ENCODE measurements at regions not wholly inside any gene's neighbourhood (a gene's known extent, or its start where the extent isn't known, plus 50 kb on each side); places are given as distances from the start of the nearest gene placed in this dataset.

- no peak for DNase-seq (ENCODE audit: low read depth)
These were observed 151.4 kb upstream of the TSHZ2 start for GRCh38 chr20:52820641-52821292.

DNA sequence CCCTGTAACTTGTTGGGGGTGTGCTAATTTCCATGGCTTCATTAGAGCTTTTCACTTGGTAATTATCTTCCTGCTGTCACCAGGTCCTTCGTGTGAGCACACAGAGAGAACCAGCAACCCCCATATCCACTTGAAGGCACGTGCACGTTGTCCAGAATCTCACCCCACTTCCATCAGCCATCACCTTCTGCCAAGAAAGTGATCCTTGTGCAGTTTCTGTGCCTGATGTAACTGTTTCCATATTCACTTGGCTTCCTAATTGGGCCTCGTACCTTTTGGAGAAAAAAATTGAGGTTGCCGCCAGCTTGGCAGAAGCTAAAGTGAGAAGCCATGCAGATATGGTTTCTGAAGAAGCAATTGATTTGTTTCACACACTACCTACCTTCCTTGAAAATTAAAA is 153.7 kb upstream of the TSHZ2 start:
- no peak for DNase-seq (ENCODE audit: low read depth)

DNA sequence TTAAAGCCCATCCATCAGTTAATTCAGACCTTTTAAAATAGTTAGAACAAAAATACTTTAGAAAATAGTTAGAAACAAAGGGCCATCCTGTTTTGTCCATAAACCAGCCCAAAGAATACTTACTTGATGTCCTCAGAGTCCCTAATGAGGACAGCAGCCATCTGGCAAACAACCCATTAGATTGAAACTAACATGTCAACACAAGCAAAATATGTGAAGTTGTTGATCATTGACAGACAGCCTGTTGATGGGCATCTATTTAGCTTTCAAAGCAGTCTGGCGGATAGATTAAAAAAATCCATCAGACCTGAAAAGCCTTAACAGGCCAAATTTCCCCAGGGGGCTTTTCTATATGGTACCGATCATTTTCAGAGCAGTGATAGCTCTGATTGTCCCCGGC is 154.2 kb upstream of the TSHZ2 start:
- DNase-seq (ENCODE audit: low read depth), result no peak

- no peak for DNase-seq (ENCODE audit: low read depth)
These were observed 154.6 kb upstream of the TSHZ2 start for GRCh38 chr20:52817511-52817910.

DNA sequence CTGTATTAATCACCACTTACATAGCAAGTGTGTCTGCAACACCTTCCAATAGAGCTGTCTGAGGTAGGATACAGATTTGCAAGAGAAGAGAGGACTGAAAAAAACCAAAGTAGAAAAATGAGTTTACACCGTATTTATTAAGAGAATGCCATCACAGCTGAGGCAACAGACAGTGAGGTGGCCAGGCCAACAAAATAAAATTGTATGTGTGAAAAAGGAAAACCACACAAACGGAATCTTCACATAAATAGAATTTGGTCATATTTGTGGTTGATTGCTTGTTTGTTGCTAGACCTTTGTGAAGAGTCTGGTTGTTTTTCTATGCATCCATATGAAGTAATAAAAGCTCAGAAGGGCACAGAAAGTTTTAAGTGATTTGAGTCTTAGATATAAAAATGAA is 157.8 kb upstream of the TSHZ2 start:
- no peak for DNase-seq (ENCODE audit: low read depth)

DNA sequence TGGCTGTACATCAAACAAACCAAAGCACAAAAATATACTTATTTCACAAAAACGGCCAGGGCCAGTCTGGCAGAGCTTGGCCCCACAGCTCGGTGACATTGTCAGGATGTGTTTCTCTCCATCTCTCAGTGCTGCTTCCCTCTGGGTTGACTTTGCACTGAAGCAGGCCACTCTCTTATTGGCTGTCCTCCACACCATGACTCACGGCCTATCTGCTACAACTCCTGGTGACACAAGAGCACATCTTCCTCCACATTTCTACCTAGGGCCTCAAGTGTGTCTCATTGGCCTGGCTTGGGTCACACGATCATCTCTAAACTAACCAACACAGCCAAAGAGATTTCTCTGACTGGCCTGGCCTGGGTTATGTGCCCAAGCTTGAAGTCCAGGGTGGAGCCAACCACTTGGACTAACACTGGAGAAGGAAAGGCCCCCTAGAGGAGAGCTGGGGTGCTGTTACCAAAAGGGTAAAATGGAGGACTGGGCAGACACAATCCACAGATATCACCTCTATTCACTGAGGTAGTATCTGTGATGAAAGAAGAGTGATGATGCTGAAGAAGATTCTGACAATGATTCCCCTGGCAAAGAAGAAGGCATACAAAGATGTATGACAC is 159.8 kb upstream of the TSHZ2 start:
- DNase-seq (ENCODE audit: low read depth), result peak; percentile 5

DNA sequence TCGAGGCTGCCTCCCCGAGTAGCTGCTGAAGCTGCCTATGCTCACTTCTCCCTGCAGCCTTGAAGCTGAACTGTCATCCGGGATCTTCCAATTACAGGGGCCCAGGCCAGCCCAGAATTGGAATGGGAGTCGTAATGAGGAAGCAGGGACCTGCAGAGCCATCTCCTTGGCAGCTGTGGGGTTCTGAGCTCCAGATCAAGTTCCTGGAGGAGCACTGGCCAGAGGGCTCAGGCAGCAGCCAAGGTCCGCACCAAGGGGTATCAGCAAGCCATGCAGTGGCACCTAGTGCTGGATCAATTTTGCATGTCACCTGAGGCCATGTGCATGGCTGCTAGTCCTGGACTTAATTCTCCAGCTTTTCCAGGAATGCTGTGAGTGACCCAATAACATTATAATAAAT is 163.2 kb upstream of the TSHZ2 start:
- no peak for DNase-seq (ENCODE audit: low read depth)

DNA sequence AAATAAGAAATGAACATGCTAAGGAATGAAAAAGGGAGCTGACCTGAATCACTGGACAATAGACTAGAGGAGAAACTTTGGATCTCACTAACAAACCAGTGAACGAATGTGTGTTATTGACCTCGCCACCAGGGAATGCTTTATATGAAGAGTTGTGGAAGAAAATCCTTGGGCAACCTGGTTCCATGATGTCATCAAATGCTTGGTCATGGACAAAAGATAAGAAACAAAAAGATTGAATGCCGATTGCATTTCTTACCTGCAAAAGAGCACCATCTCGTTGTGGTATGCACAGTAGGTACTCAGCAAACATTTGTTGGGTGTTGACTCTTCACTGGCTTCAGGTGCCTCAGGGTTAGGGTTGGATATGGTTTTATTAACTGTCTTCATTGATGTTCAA is 165.2 kb upstream of the TSHZ2 start:
- DNase-seq (ENCODE audit: low read depth), result no peak

DNA sequence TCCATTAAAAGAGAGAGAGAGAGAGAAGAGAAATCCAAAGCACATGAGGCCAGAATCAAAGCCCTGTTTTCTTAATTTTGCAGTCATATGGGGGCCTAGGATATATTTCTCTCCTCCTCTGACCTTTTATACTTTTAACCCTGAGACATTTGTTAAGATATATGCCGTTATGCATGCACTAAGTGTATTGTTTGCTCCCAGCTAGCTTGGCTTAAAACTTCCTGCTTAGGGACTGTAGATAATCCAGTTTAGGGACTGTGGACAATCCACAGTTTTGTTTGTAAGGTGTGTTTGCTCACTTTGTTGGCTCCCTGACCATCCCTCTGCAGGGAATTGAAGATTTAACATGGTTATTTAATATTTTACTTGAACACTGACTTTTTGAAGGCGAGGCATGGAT is 166.3 kb upstream of the TSHZ2 start:
- DNase-seq (ENCODE audit: low read depth), result no peak

DNA sequence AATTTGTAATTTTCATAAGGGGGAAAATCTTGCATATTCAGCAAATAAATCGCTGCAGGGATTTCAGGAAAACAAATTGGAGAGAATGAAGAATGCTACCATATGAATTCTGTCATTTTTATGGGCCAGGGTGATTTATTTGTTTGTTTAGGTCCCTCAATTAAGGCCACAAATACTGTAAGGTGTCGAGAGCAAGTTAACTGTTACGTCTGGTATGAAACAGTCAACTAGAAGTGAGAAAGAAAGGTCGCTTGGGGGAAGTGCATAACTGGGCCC is 166.9 kb upstream of the TSHZ2 start:
- DNase-seq (ENCODE audit: low read depth), result no peak

DNA sequence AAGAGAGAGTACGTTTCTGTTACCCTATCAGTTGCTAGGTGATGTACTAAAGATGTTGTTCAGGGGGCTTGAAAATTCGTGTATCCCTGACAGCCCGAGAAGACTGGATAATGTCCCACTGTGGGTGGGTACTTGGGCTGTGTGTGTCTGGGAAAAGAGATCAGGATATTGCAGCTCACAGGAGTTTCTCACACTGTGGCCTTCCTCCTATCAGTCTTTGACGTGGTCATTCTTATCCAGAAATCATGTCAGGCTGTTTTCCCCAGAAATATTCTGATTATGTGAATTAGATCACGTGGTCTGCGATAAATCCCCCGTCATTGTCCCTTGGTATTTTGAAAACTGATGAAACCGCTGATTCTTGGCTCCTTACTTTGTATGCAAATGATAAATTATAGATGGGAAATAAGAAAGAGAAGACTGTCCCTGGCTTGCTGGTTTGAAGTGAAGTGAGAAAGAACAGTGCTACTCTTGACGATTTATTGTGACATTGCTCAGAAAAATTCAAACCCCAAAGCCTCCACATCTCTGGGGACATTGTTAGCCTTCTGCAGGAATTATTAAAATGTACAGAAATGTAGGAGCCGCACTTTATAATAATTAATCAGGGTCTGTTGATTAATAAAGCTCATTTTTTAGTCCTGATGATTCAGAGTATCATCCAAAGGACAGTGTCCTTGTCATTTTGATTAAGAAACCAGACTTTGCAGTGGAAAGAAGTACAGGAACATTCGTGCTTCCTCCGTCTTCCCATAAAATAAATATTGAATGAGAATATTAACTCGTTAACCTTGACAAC is 167.5 kb upstream of the TSHZ2 start:
- DNase-seq (ENCODE audit: low read depth), result no peak

DNA sequence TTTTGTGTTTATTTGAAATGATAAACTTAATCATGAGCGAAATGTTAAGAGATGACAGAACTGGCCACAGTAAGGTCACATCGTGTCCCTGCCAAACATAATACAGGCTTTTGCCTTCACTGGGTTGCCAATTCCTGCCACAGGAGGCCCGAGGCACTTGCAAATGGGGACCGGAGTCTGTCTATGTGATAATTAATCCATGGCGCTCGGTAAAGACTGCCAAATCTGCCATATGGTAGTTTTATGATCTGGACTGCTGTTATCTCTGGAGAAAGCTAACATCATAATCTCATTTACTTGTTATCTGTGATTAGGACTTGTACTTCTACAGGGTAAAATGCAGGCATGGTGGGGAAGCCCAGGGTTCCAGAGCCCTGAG is 170.5 kb upstream of the TSHZ2 start:
- DNase-seq (ENCODE audit: low read depth), result no peak

GRCh38 chr20:52800734-52801627 is 171.2 kb upstream of the TSHZ2 start:
- no peak for DNase-seq (ENCODE audit: low read depth)

- DNase-seq (ENCODE audit: low read depth), result no peak
These were observed 173.0 kb upstream of the TSHZ2 start for GRCh38 chr20:52799130-52799529.

- no peak for DNase-seq (ENCODE audit: low read depth)
These were observed 174.0 kb upstream of the TSHZ2 start for GRCh38 chr20:52798124-52798523.

DNA sequence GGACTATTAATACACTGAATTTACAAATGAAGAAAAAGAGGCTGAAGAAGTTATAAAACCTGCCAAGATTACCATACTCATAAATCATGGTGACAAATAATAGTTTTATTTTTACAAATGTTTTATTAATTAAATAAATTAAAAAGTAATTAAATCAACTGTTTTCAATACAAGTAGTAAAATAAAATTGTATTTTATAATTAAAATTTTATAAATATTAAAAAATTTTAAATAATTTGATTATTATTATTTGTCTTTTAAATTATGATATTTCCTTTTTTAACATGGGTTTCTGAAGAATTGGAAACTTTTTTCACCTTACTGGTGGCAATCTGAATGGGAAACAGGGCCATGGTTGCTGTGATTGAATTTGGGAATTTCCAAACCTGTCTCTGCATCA is 177.3 kb upstream of the TSHZ2 start:
- DNase-seq (ENCODE audit: low read depth), result no peak

DNA sequence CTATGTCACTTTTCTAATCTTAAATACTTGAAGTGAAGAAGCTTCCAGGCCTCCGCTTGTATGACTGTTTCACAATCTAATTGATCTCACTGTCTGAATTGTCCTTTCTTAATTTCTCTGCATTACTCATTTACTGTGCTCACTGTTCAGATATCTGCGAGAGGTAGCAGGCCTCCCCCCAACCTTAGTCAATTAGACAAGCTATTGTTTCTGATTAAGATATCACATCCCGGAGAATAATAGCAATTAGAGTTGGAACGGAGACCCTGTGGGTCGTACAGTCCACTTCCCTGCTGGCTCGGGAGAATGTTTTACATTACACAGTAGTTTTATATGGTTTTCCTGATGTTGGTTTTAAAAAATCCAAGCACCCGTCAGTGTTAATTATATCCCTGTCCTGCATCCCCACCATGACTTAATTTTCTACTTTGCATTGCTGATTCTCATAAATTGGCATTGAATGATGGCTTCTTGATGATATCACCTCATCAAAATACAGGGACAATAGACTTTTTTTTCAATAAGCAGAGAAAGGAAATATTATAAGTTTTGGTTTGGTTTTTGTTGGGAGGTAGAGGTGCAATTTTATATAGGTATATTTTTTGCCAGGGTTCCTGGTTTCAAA is 178.7 kb upstream of the TSHZ2 start:
- DNase-seq (ENCODE audit: low read depth), result no peak

- DNase-seq (ENCODE audit: low read depth), result no peak
These were observed 181.1 kb upstream of the TSHZ2 start for GRCh38 chr20:52791091-52791490.

DNA sequence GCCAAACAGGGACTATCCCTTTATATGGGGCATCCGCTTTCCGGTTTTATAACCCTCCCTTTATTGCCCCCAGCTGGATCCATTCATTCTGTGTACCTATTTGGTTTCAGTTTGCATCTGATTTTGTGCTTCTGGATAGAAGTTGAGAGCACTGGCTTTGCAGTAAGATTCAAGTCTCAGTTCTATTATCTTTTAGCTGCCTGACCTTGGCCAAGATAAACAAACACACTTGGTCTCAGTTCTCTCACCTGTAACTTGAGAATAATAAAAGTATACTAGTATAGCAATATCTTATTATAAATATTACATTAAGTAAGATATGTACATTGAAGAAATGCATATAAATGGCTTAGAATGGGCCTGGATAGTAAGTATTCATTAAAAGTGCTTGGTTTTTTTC is 182.4 kb upstream of the TSHZ2 start:
- no peak for DNase-seq (ENCODE audit: low read depth)

DNA sequence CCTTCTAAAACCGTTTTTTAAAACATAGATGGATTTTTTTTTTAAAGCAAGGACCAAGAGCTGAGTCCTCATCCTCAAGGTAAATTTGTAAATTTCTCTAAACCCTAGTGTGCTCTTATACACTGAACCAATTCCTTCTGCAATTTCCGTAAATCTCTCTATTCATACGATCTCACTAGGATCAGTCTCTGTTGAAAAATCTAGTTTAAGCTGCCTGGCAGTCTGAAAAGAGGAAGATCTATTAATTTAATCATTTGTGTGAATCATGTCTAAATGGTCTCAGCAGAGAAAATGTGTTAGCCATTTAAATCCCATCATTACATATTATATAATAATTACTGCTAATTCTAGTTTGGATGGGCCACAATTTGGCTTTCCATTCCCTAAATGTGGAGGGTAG is 184.2 kb upstream of the TSHZ2 start:
- no peak for DNase-seq (ENCODE audit: low read depth)

DNA sequence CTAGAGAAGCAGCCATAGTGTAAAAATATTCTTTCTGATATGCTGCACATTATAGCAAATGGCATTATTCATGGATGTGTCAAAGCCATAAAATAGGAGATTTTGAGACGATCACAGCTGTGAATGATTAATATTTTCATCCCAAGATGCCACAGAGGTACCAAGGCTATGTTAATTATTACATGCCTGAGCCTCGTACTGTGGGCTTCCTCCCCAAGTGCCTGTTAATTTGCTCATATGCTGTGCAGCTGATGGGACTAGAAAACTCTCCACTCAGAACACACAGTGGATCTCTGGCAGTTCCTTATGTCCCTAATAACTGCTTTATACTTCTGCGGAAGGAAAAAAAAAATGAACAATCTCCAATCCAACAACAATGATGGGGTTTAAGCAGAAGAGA is 184.9 kb upstream of the TSHZ2 start:
- DNase-seq (ENCODE audit: low read depth), result no peak

GRCh38 chr20:52785679-52786078 is 186.5 kb upstream of the TSHZ2 start:
- peak; percentile 10 for DNase-seq (ENCODE audit: low read depth)
